ENCODE measurements at regions not wholly inside any gene's neighbourhood (a gene's known extent, or its start where the extent isn't known, plus 50 kb on each side); places are given as distances from the start of the nearest gene placed in this dataset.

DNA sequence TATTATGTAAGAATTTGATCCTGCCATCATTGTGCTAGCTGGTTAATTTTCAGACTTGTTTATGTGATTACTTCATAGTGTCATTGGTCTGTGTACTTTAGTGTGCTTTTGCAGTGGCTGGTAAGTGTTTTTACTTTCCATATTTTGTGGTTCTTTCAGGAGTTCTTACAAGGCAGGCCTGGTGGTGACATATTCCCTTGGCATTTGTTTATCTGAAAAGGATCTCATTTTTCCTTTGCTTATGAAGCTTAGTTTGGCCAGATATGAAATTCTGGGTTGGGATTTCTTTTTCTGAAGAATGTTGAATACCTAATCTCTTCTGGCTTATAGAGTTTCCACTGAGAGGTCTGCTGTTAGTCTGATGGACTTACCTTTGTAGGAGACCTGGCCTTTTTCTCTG lies 72.8 kb upstream of the MC4R start:
- DNase-seq (ENCODE audit: low read depth in 4 of 4, low spot score in 3 of 4): no peak

DNA sequence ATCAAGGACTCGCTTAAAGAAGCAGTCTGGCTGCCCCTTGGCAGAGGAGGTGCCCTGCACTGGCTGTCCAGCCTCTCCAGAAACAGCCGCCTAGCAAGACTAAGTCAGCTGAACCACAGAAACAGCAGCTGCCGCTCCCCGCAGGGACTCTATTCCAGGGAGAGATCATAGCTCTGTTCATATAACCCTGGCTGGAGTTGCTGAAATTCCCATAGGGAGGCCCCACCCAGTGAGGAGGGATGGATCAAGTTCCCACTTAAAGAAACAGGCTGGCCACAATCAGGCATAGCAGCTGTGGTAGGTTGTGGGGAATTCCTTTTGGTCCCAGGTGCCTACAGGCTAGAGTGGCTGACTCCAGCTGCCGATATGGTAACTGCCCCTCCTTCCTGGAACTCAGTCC lies 74.2 kb upstream of the MC4R start:
- no peak for DNase-seq (ENCODE audit: low read depth in 4 of 4, low spot score in 3 of 4)

DNA sequence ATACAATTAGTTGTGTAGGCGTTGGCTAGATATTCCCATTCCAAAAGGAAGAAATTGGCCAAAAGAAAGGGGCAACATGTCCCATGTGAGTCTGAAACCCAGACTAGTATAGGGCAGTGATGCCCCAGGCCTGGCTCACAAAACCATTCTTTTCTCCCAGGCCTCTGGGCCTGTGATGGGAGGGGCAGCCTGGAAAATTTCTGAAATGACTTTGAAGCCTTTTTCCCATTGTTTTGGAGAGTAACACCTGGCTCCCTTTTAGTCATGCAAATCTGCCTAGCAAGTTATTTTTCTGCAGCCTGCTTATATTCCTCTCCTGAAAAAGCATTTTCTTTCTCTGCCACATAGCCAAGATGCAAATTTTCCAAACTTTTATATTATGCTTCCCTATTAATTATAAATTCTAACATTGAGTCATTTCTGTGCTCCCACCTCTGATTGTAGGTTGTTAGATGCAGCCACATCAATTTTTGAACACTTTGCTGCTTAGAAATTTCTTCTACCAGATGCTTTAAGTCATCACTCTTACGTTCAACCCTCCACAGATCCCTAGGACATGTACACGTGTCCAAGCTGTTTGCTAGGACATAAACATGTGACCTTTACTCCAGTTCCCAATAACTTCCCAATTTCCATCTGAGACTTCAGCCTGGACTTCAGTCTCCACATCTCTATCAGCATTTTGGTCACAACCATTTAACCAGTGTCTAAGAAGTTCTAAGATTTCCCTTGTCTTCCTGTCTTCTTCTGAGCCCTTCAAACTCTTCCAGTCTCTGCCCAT lies 76.1 kb upstream of the MC4R start:
- DNase-seq (ENCODE audit: low read depth in 4 of 4, low spot score in 3 of 4): no peak

GRCh38 chr18:60452421-60452820 lies 79.8 kb upstream of the MC4R start:
- DNase-seq (ENCODE audit: low read depth in 4 of 4, low spot score in 3 of 4): no peak

DNA sequence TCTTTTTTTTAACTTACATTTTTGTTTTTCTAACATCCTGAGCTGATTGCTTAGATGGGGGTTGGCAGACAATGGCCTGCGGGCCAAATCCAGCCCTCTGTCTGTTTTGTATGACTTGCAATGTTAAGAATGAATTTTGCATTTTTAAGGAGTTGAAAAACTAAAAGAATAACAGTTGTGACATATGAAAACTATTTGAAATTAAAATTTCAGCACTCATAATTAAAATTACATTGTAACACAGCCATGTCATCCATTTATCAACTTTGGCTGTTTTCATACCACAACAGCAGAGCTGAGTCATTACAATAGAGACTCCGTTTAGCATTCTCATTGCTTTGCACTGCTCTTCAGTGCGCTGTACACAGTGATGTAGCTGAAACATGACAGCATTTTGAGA lies 94.1 kb upstream of the MC4R start:
- no peak for DNase-seq (ENCODE audit: low read depth in 4 of 4, low spot score in 3 of 4)

DNA sequence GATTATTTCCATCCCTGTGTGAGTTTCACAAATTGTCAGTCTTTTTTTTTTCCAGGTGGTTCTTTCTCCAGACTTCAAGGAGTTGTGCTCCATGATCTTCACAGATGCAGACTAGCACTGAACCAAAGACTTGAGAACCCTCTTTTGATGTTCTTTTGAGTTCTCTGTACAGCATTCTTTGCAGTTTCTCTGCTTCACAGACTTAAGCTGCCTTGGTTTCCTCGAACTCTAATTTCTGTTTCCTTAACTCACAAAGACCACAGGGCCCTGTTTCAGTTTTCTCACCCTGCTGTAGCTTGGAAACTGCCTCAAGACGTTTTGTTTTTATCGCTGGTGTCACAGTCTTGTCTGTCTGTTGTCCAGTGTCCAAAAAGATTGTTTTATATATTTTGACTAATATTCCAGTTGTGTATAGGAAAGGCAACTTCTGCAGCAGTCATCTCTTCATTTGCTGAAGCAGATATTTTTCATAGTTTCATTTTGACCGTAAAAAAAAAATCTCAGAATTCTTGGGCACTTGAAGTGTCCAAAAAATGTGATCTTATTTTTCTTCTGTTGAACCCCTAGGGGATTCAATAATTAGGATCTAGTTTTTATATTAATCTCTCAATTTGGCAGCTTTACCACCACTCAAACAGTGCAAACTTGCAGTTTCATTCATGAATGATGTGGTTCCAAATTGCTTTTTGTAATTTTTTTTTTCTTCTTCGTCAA lies 97.0 kb upstream of the MC4R start:
- DNase-seq (ENCODE audit: low read depth in 4 of 4, low spot score in 3 of 4): no peak

DNA sequence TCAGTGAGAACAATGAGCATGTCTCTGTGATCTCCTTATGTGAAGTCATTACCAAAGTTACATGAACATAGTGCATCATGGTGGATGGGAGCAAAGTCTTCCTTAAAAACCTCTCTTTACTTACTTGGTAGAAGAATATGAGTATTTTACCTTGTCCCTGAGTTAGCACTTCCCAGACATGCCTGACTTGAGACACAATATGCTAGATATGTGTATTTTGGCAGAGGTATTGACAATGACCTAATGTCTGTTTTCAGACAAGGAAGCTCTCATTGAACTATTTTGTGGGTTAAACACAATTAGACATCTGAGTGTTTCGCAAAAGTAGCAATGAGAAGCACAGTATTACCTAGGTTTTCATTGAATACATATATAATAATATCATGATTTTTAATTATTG lies 99.1 kb upstream of the MC4R start:
- DNase-seq (ENCODE audit: low read depth in 4 of 4, low spot score in 3 of 4): no peak

DNA sequence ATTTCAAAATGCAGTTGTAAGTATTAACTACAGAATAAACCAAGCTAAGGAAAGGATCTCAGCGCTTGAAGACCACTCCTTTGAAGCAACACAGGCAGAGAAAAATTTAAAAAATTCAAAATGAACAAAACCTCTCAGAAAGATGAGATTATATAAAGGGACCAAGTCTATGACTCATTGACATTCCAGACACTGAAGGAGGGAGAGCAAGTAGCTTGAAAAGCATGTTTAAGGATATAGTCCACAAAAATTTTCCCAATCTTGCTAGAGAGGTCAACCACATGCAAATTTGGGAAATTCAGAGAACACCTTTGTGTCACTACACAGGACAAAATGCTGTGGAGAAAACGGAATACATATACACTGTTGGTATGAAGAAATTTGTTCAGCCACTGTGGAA lies 112.6 kb upstream of the MC4R start:
- DNase-seq (ENCODE audit: low read depth in 4 of 4, low spot score in 3 of 4): no peak

GRCh38 chr18:60493066-60493465 lies 120.5 kb upstream of the MC4R start:
- no peak for DNase-seq (ENCODE audit: low read depth in 4 of 4, low spot score in 3 of 4)

GRCh38 chr18:60499675-60500074 lies 127.1 kb upstream of the MC4R start:
- no peak for DNase-seq (ENCODE audit: low read depth in 4 of 4, low spot score in 3 of 4)

GRCh38 chr18:60500960-60501359 lies 128.4 kb upstream of the MC4R start:
- no peak for DNase-seq (ENCODE audit: low read depth in 4 of 4, low spot score in 3 of 4)

- DNase-seq (ENCODE audit: low read depth in 4 of 4, low spot score in 3 of 4): no peak
These were observed 130.0 kb upstream of the MC4R start for GRCh38 chr18:60502591-60502990.

DNA sequence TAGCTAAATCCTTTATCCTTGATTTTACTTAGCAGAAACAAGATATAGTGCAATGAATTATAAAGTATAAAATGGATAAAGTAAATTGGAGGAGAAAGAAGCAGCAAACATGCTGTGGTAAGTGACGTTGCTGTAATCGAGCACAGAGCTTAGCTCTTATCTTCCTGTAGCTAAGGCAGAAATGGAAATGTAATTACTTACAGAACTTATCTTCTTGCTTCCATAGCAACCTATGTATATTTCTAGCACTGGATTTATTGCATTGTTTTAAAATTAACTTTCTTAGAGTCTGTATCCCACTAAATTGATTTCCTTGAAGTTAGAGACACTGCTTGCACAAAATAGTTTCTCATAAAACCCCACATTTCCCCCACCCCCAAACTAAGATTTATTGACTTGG lies 130.6 kb upstream of the MC4R start:
- DNase-seq (ENCODE audit: low read depth in 4 of 4, low spot score in 3 of 4): no peak

DNA sequence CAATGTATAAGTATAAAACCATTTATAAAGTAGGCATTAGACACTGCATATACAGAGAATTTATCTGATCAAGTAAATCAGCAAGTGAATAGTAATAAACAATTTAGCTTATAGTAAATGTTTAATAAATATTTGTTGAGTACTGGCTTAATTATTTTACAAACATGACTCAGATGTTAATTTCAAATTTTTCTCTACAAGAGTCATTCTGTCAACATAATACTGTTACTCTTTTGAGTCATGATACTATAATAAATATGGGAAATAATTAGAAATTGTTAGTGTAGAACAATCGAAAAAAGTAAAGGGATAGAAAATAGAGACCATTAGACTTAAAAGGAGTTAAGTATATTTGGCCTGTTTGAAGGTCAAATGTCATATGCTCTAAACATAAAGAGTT lies 133.6 kb upstream of the MC4R start:
- DNase-seq (ENCODE audit: low read depth in 4 of 4, low spot score in 3 of 4): no peak

GRCh38 chr18:60506682-60507081 lies 134.1 kb upstream of the MC4R start:
- DNase-seq (ENCODE audit: low read depth in 4 of 4, low spot score in 3 of 4): no peak

DNA sequence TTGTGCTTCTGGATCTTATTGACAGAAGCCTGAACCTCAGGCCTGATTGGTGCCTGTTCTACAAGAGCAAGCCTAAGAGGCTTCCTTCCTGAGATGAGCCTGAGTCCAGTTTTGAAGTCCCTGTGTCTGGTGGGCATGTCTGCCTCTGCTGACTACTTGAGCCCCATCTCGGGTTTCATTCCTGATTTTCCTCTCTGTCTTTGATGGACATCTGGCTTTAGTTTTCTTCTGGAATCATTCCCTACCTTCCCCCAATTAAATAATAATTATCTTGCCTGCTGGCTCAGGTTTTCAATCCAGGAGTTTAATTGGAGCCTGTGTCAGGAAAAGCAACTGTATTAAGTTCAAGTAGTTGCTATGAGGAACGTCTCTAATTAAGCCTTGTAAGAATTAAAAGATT lies 135.5 kb upstream of the MC4R start:
- no peak for DNase-seq (ENCODE audit: low read depth in 4 of 4, low spot score in 3 of 4)

DNA sequence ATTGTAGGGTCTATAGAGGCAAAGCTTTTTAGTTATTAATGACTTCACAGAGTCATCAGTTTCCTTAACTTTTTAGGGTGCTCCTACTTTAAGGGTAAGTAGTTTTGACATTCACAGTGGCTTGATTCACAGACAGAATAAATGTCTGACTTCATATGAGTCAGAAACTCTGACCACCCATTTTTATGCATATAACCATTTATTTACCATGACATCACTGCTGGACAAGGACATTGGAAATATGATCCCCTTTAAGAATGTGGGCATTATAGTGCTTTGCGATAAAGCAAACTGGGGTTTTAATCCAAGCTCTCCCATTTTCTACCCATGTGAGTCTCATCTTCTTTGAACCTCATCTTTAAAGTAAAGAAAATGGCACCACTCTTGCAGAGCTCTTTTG lies 162.0 kb upstream of the MC4R start:
- DNase-seq (ENCODE audit: low read depth in 4 of 4, low spot score in 3 of 4): no peak

DNA sequence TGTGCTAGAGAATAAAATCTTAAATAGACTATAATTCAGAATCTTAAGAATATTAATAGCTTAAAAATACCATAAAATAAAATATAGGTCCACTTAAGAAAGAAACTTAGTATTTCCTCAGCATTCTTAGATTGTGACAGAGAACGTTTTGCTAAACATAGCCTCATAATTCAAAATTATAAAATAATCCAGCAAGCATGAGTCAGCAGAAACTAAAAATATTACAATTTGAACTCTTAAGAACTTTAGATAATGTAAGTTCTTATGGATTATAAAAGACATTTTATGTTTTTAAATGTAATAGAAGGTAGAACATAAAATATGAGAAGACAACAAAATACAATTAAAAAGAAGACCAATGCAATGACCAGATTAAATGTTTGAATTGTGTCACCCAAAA lies 164.5 kb upstream of the MC4R start:
- no peak for DNase-seq (ENCODE audit: low read depth in 4 of 4, low spot score in 3 of 4)

DNA sequence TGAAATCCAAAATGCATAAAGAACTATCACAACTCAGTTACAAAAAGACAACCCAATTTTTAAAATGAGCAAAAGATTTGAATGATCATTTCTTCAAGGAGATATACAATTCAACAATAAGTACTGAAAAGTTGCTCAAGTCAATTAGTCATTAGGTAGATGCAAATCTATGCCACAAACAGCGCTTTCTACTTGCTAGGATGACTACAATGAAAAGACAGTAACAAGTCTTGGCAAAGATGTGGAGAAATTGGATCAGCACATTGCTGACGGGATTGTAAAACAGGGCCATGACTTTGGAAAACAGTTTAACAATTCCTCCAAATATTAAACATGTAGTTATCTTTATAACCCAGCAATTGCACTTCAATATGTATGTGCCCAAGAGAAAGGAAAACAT lies 166.3 kb upstream of the MC4R start:
- DNase-seq (ENCODE audit: low read depth in 4 of 4, low spot score in 3 of 4): no peak

- no peak for DNase-seq (ENCODE audit: low read depth in 4 of 4, low spot score in 3 of 4)
These were observed 169.1 kb upstream of the MC4R start for GRCh38 chr18:60541661-60542060.

- DNase-seq (ENCODE audit: low read depth in 4 of 4, low spot score in 3 of 4): no peak
These were observed 171.1 kb upstream of the MC4R start for GRCh38 chr18:60543646-60544045.

GRCh38 chr18:60549338-60549960 lies 176.9 kb upstream of the MC4R start:
- peak; percentile 15 to 26 (median 20) for DNase-seq (ENCODE audit: low read depth in 4 of 4, low spot score in 3 of 4)
